Activated CD8-positive, alpha-beta memory T cell treated with anti-CD3 and anti-CD28 coated beads for 1 hour (primary cell): ENCODE measurements at regions not wholly inside any gene's neighbourhood (a gene's known extent, or its start where the extent isn't known, plus 50 kb on each side); places are given as distances from the start of the nearest gene placed in this dataset.
"Not testable (repeated sequence)": the region's sequence is repeated elsewhere in the genome, so short reads cannot be mapped to it uniquely, and the experiment has no call there.

ENCODE experiments used
- DNase-seq, 2 donors: peaks; one replicate each; pipeline ENCODE4 v3.0.0-alpha.2; 2020; ENCODE audit warnings: low read depth in 1 of 2; ENCODE audit errors: extremely low read depth in 1 of 2

- no peak for DNase-seq
These were observed 51.4 kb upstream of the S1PR1 start for GRCh38 chr1:101185421-101185820.

- no peak for DNase-seq
These were observed 53.5 kb upstream of the S1PR1 start for GRCh38 chr1:101183388-101183699.

GRCh38 chr1:101182627-101183387 lies 54.0 kb upstream of the S1PR1 start:
- DNase-seq, result no peak

GRCh38 chr1:101181930-101182329 lies 54.9 kb upstream of the S1PR1 start:
- DNase-seq, result no peak

- DNase-seq, result no peak
These were observed 57.9 kb upstream of the S1PR1 start for GRCh38 chr1:101178688-101179491.

GRCh38 chr1:101178341-101178687 lies 58.5 kb upstream of the S1PR1 start:
- DNase-seq, result no peak

GRCh38 chr1:101175886-101176285 lies 60.9 kb upstream of the S1PR1 start:
- DNase-seq, result no peak

GRCh38 chr1:101175466-101175865 lies 61.4 kb upstream of the S1PR1 start:
- no peak for DNase-seq

- DNase-seq, result no peak
These were observed 62.1 kb upstream of the S1PR1 start for GRCh38 chr1:101174722-101175121.

- not testable (repeated sequence) for DNase-seq
These were observed 62.5 kb upstream of the S1PR1 start for GRCh38 chr1:101174298-101174697.

GRCh38 chr1:101170506-101171050 lies 66.2 kb upstream of the S1PR1 start:
- no peak for DNase-seq

GRCh38 chr1:101167891-101168290 lies 68.9 kb upstream of the S1PR1 start:
- DNase-seq, result no peak

- no peak for DNase-seq
These were observed 70.2 kb upstream of the S1PR1 start for GRCh38 chr1:101166583-101167120.

GRCh38 chr1:101165954-101166353 lies 70.9 kb upstream of the S1PR1 start:
- no peak for DNase-seq

- no peak for DNase-seq
These were observed 71.3 kb upstream of the S1PR1 start for GRCh38 chr1:101165532-101165931.

- DNase-seq, result no peak
These were observed 72.0 kb upstream of the S1PR1 start for GRCh38 chr1:101164776-101165175.

GRCh38 chr1:101162736-101163735 lies 73.8 kb upstream of the S1PR1 start:
- DNase-seq, result no peak

GRCh38 chr1:101162300-101162699 lies 74.5 kb upstream of the S1PR1 start:
- no peak for DNase-seq

GRCh38 chr1:101161619-101162018 lies 75.2 kb upstream of the S1PR1 start:
- no peak for DNase-seq

GRCh38 chr1:101158424-101158823 lies 78.4 kb upstream of the S1PR1 start:
- DNase-seq, result no peak

GRCh38 chr1:101154547-101154946 lies 82.3 kb upstream of the S1PR1 start:
- no peak for DNase-seq
